CD4-positive, alpha-beta T cell (primary cell): ENCODE measurements at regions not wholly inside any gene's neighbourhood (a gene's known extent, or its start where the extent isn't known, plus 50 kb on each side); places are given as distances from the start of the nearest gene placed in this dataset.

Source experiments
- ATAC-seq: fragments of 200-7000 bp; cut with Tn5 transposase; one replicate; pipeline ENCODE4 v1.10.0; 2022; ENCODE audit warnings: mild to moderate bottlenecking; ENCODE audit not compliant: poor library complexity
- CTCF ChIA-PET: fragments of 350-600 bp; sonication (Branson Sonifier 250); formaldehyde crosslinking; loops from one replicate; lab custom pipeline; 2021; ENCODE audit warnings: antibody characterized with exemption, inconsistent platforms; lab: Charles Lee
- POLR2A ChIA-PET: fragments of 350-600 bp; sonication (Branson Sonifier 250); formaldehyde crosslinking; loops from one replicate; lab custom pipeline; 2021; ENCODE audit warnings: antibody characterized with exemption, inconsistent platforms; lab: Charles Lee
- DNase-seq, 14 experiments: peaks; one replicate each; pipeline ENCODE4 v3.0.0-alpha.2; 2013 to 2020; ENCODE audit warnings: mixed read lengths in 2 of 14
- H3K27ac ChIP-seq, 2 donors: one replicate each; pipeline versions ENCODE4 v1.5.1 to v1.7.0; 2013; ENCODE audit warnings: low read length in 2 of 2, low read depth in 1 of 2, mild to moderate bottlenecking in 1 of 2
- H3K27me3 ChIP-seq, 2 experiments: 1 replicate in 1 of 2; 2 replicates in 1 of 2; pipeline versions ENCODE4 v1.6.1 to v1.7.0; 2013; ENCODE audit warnings: low read length in 2 of 2, control low read depth in 1 of 2, mild to moderate bottlenecking in 1 of 2, moderate library complexity in 1 of 2; ENCODE audit not compliant: insufficient read depth in 2 of 2, control insufficient read depth in 1 of 2
- H3K36me3 ChIP-seq: one replicate; pipeline ENCODE4 v1.6.1; 2013; ENCODE audit warnings: low read length, control low read depth; ENCODE audit not compliant: insufficient read depth
- H3K4me1 ChIP-seq: one replicate; pipeline ENCODE4 v1.6.1; 2013; ENCODE audit warnings: low read length, control low read depth; ENCODE audit not compliant: insufficient read depth
- H3K4me3 ChIP-seq: one replicate; pipeline ENCODE4 v1.5.1; 2013; ENCODE audit warnings: mild to moderate bottlenecking, low read length, moderate library complexity
- H3K9me3 ChIP-seq, 2 experiments: 1 replicate in 1 of 2; 2 replicates in 1 of 2; pipeline versions ENCODE4 v1.6.1 to v1.7.0; 2013; ENCODE audit warnings: low read length in 2 of 2, mild to moderate bottlenecking in 2 of 2, control low read depth in 1 of 2, moderate library complexity in 1 of 2; ENCODE audit not compliant: control insufficient read depth in 1 of 2, insufficient read depth in 1 of 2
- H3K27ac Mint-ChIP-seq: one replicate; pipeline ENCODE4 v1.8.0; 2020; ENCODE audit warnings: mixed read lengths
- H3K27me3 Mint-ChIP-seq: one replicate; pipeline ENCODE4 v1.8.0; 2021; ENCODE audit warnings: mixed read lengths
- H3K36me3 Mint-ChIP-seq: one replicate; pipeline ENCODE4 v1.8.0; 2021; ENCODE audit warnings: low read depth, mixed read lengths
- H3K4me1 Mint-ChIP-seq: one replicate; pipeline ENCODE4 v1.8.0; 2021; ENCODE audit warnings: low read depth, mixed read lengths
- H3K4me3 Mint-ChIP-seq: one replicate; pipeline ENCODE4 v1.8.0; 2020; ENCODE audit warnings: mild to moderate bottlenecking, mixed read lengths
- H3K9me3 Mint-ChIP-seq: one replicate; pipeline ENCODE4 v1.8.0; 2020; ENCODE audit warnings: mixed read lengths
- CTCF ChIP-seq: fragments of 200-600 bp; IDR thresholded peaks from one replicate; pipeline ENCODE4 v1.8.0; 2022; ENCODE audit warnings: antibody characterized with exemption, mild to moderate bottlenecking
- intact Hi-C, 2 experiments: fragments of 100-400 bp; cut with DNase I in 1 of 2; cut with micrococcal nuclease in 1 of 2; formaldehyde crosslinking; loops; one replicate each; pipeline versions ENCODE4 v1.15.1 to v1.9.0; 2023 to 2025; cut with DNase I, micrococcal nuclease

DNA sequence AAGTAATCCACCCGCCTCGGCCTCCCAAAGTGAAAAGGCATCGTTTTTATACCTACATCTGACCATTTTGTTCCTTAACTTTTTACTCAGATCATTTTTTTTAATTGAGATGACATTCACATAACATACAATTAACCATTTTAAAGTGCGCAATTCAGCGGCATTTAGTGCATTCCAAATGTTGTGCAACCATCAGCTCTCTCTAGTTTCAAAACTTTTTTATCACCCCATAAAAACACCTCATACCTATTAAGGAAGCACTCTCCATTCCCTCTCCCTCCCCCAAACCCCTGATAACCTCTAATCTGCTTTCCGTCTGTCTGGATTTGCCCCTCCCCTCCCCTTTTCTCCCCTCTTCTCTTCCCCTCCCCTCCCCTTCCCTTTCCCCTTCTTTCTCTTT is 310.1 kb downstream of the UACA start:
- Mint-ChIP-seq H3K4me3 (no peak overlapping the region), H3K36me3 (no peaks in the 10 kb centered on the region), H3K27me3 (peaks cover 4% of the 10 kb centered on the region), H3K9me3 (no peaks in the 10 kb centered on the region), H3K27ac (no peak overlapping the region), H3K4me1 (peaks cover 38% of the 10 kb centered on the region)
- ATAC-seq (no peak), DNase-seq (no peak)
- Histone ChIP-seq H3K4me3 (no peak overlapping the region), H3K27me3 (no peaks in the 10 kb centered on the region), H3K4me1 (peaks cover 28% of the 10 kb centered on the region), H3K27ac (no peak overlapping the region), H3K9me3 (no peaks in the 10 kb centered on the region), H3K36me3 (no peaks in the 10 kb centered on the region)
- intact Hi-C loops = no loop called here
- ChIA-PET POLR2A (interaction anchor here (0.6 to 1.2 kb wide), 2 partner anchors 296 to 353 kb away, joined by 3 to 4 read pairs; no protein-coding TSS in a partner anchor), CTCF (no interaction called here)
- TF ChIP-seq CTCF = no peak

DNA sequence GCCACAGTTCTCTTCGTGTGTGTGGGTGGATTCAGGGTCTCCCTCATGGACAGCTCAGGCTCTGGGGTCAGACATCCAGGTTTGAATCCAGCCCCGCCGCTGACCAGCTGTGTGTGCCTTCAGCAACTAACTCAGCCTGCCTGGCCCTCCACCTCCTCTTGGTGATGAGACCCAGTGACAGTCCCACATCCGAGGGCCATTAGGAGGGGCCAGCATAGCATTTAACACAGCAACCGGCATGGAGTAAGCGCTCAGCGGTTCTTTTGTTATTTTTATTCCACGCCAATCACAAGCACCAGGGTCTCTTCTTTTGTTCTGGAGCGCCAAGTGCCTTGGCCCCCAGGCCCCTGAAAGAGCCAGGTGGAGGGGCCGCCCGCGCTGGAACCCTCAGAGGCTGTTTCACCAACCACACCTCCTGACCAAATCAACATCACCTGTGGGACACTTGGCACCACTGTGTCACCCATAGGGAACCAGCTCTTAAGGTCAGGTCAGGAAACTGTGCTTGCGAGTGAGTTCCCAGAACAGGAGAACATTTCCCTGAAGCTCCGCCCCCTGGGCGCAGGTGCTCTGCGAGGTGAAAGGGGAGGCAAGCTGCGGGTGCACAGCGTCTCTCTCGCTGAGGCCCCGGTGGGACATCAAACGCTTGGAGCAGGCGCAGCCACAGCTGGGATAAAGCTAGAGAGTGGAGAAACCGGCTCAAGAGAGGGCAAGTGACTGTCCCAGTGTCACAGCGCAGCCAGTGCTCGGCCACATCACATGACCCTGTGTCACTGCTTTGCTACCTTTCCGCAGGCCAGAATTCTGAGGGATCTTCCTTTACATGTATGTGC is 311.3 kb downstream of the UACA start:
- Histone ChIP-seq H3K4me1 (peaks cover 40% of the 10 kb centered on the region), H3K36me3 (no peaks in the 10 kb centered on the region), H3K4me3 (no peak overlapping the region), H3K27ac (no peak overlapping the region), H3K9me3 (no peaks in the 10 kb centered on the region), H3K27me3 (no peaks in the 10 kb centered on the region)
- no peak overlapping the region for H3K27ac Mint-ChIP-seq
- peaks cover 4% of the 10 kb centered on the region for H3K27me3 Mint-ChIP-seq
- POLR2A ChIA-PET = interaction anchor here (0.8 to 1.2 kb wide), 4 partner anchors 40 to 356 kb away, joined by 3 read pairs; partner anchors contain the start of gene TLE3
- no peaks in the 10 kb centered on the region for H3K9me3 Mint-ChIP-seq
- no peaks in the 10 kb centered on the region for H3K36me3 Mint-ChIP-seq
- ATAC-seq = peak; percentile 41
- H3K4me3 Mint-ChIP-seq = no peak overlapping the region
- peaks cover 50% of the 10 kb centered on the region for H3K4me1 Mint-ChIP-seq
- intact Hi-C loops = no loop called here
- peak in 12 of 14 experiments; percentile 7 to 70 (median 46) for DNase-seq
- CTCF ChIA-PET = no interaction called here
- TF ChIP-seq CTCF = no peak

- H3K4me1 Mint-ChIP-seq = peaks cover 53% of the 10 kb centered on the region
- H3K4me3 Mint-ChIP-seq = no peak overlapping the region
- Histone ChIP-seq H3K4me3 (no peak overlapping the region), H3K9me3 (no peaks in the 10 kb centered on the region), H3K27me3 (no peaks in the 10 kb centered on the region), H3K36me3 (no peaks in the 10 kb centered on the region), H3K27ac (no peak overlapping the region), H3K4me1 (peaks cover 45% of the 10 kb centered on the region)
- ChIA-PET CTCF (no interaction called here), POLR2A (no interaction called here)
- no peak overlapping the region for H3K27ac Mint-ChIP-seq
- no peaks in the 10 kb centered on the region for H3K9me3 Mint-ChIP-seq
- ATAC-seq (no peak), DNase-seq (no peak)
- no peak for TF ChIP-seq CTCF
- intact Hi-C loops = no loop called here
- peaks cover 8% of the 10 kb centered on the region for H3K27me3 Mint-ChIP-seq
- no peaks in the 10 kb centered on the region for H3K36me3 Mint-ChIP-seq
Measured at GRCh38 chr15:70450142-70450443, 313.3 kb downstream of the UACA start.
